K562 (cell line): ENCODE measurements at regions not wholly inside any gene's neighbourhood (a gene's known extent, or its start where the extent isn't known, plus 50 kb on each side); places are given as distances from the start of the nearest gene placed in this dataset.

Experiments
- E2F5 ChIP-seq: sonication (generic); formaldehyde crosslinking; IDR thresholded peaks from 2 replicates; pipeline ENCODE4 v1.8.0; 2022; ENCODE audit warnings: mild to moderate bottlenecking, missing genetic modification reagents
- NCOA2 ChIP-seq, 2 experiments: fragments of 450-650 bp; IDR thresholded peaks; 2 replicates each; pipeline ENCODE4 v1.6.1; 2018; ENCODE audit warnings: mild to moderate bottlenecking in 2 of 2, moderate library complexity in 1 of 2; ENCODE audit not compliant: partially characterized antibody in 2 of 2

- TF ChIP-seq NCOA2 (IDR thresholded peaks at IDR 0.05; ENCODE audit: partially characterized antibody in 2 of 2) (no peak), E2F5 (CRISPR knock-in tag) (no peak)
These were observed 98.8 kb upstream of the GRIK2 start for GRCh38 chr6:101294676-101295075.
